ENCODE measurements at regions not wholly inside any gene's neighbourhood (a gene's known extent, or its start where the extent isn't known, plus 50 kb on each side); places are given as distances from the start of the nearest gene placed in this dataset.
"Not testable (repeated sequence)": the region's sequence is repeated elsewhere in the genome, so short reads cannot be mapped to it uniquely, and the experiment has no call there.

- no peak overlapping the region for H3K4me3 ChIP-seq (ENCODE audit: low read length in 2 of 2)
- H3K4me1 ChIP-seq (ENCODE audit: control insufficient read depth, insufficient read depth, low read length): peaks cover 2% of the 10 kb centered on the region
- no peaks in the 10 kb centered on the region for H3K9me3 ChIP-seq (ENCODE audit: control insufficient read depth in 2 of 2, low read length in 2 of 2)
- H3K27ac ChIP-seq (ENCODE audit: low read length): no peak overlapping the region
- no peaks in the 10 kb centered on the region for H3K27me3 ChIP-seq (ENCODE audit: control insufficient read depth in 1 of 2, insufficient read depth in 2 of 2, low read length in 2 of 2)
- no peak overlapping the region for H3K9ac ChIP-seq (ENCODE audit: low read length in 2 of 2)
- no peaks in the 10 kb centered on the region for H3K36me3 ChIP-seq (ENCODE audit: control insufficient read depth in 2 of 2, insufficient read depth in 2 of 2, low read length in 2 of 2)
Measured at GRCh38 chr12:47412601-47413236, 293.1 kb downstream of the RPAP3 start.

- H3K36me3 ChIP-seq (ENCODE audit: control insufficient read depth in 2 of 2, insufficient read depth in 2 of 2, low read length in 2 of 2): no peaks in the 10 kb centered on the region
- no peak overlapping the region for H3K9ac ChIP-seq (ENCODE audit: low read length in 2 of 2)
- peaks cover 2% of the 10 kb centered on the region for H3K4me1 ChIP-seq (ENCODE audit: control insufficient read depth, insufficient read depth, low read length)
- no peaks in the 10 kb centered on the region for H3K27me3 ChIP-seq (ENCODE audit: control insufficient read depth in 1 of 2, insufficient read depth in 2 of 2, low read length in 2 of 2)
- no peak overlapping the region for H3K27ac ChIP-seq (ENCODE audit: low read length)
- no peak overlapping the region for H3K4me3 ChIP-seq (ENCODE audit: low read length in 2 of 2)
- H3K9me3 ChIP-seq (ENCODE audit: control insufficient read depth in 2 of 2, low read length in 2 of 2): no peaks in the 10 kb centered on the region
Measured at GRCh38 chr12:47411966-47412365, 293.9 kb downstream of the RPAP3 start.

GRCh38 chr12:47410862-47411261 lies 295.0 kb downstream of the RPAP3 start:
- Histone ChIP-seq H3K4me3 (ENCODE audit: low read length in 2 of 2) (no peak overlapping the region), H3K9ac (ENCODE audit: low read length in 2 of 2) (no peak overlapping the region), H3K36me3 (ENCODE audit: control insufficient read depth in 2 of 2, insufficient read depth in 2 of 2, low read length in 2 of 2) (no peaks in the 10 kb centered on the region), H3K27ac (ENCODE audit: low read length) (no peak overlapping the region), H3K9me3 (ENCODE audit: control insufficient read depth in 2 of 2, low read length in 2 of 2) (no peaks in the 10 kb centered on the region), H3K4me1 (ENCODE audit: control insufficient read depth, insufficient read depth, low read length) (peaks cover 2% of the 10 kb centered on the region), H3K27me3 (ENCODE audit: control insufficient read depth in 1 of 2, insufficient read depth in 2 of 2, low read length in 2 of 2) (no peaks in the 10 kb centered on the region)

- no peaks in the 10 kb centered on the region for H3K36me3 ChIP-seq (ENCODE audit: control insufficient read depth in 2 of 2, insufficient read depth in 2 of 2, low read length in 2 of 2)
- no peaks in the 10 kb centered on the region for H3K9me3 ChIP-seq (ENCODE audit: control insufficient read depth in 2 of 2, low read length in 2 of 2)
- no peak overlapping the region for H3K4me3 ChIP-seq (ENCODE audit: low read length in 2 of 2)
Measured at GRCh38 chr12:47410383-47410782, 295.4 kb downstream of the RPAP3 start.

GRCh38 chr12:47409310-47409987 lies 296.4 kb downstream of the RPAP3 start:
- no peak overlapping the region for H3K4me3 ChIP-seq (ENCODE audit: low read length in 2 of 2)
- H3K36me3 ChIP-seq (ENCODE audit: control insufficient read depth in 2 of 2, insufficient read depth in 2 of 2, low read length in 2 of 2): no peaks in the 10 kb centered on the region
- H3K9me3 ChIP-seq (ENCODE audit: control insufficient read depth in 2 of 2, low read length in 2 of 2): no peaks in the 10 kb centered on the region
- H3K27ac ChIP-seq (ENCODE audit: low read length): no peak overlapping the region
- H3K9ac ChIP-seq (ENCODE audit: low read length in 2 of 2): no peak overlapping the region
- no peaks in the 10 kb centered on the region for H3K27me3 ChIP-seq (ENCODE audit: control insufficient read depth in 1 of 2, insufficient read depth in 2 of 2, low read length in 2 of 2)
- H3K4me1 ChIP-seq (ENCODE audit: control insufficient read depth, insufficient read depth, low read length): peaks cover 2% of the 10 kb centered on the region

More at GRCh38 chr12:47410383-47410782, 295.4 kb downstream of the RPAP3 start:
- H3K27me3 ChIP-seq (ENCODE audit: control insufficient read depth in 1 of 2, insufficient read depth in 2 of 2, low read length in 2 of 2): no peaks in the 10 kb centered on the region
- H3K9ac ChIP-seq (ENCODE audit: low read length in 2 of 2): no peak overlapping the region
- no peak overlapping the region for H3K27ac ChIP-seq (ENCODE audit: low read length)
- H3K4me1 ChIP-seq (ENCODE audit: control insufficient read depth, insufficient read depth, low read length): peaks cover 2% of the 10 kb centered on the region

GRCh38 chr12:47408171-47408871 lies 297.5 kb downstream of the RPAP3 start:
- no peak overlapping the region for H3K27ac ChIP-seq (ENCODE audit: low read length)
- peaks cover 2% of the 10 kb centered on the region for H3K4me1 ChIP-seq (ENCODE audit: control insufficient read depth, insufficient read depth, low read length)
- no peaks in the 10 kb centered on the region for H3K36me3 ChIP-seq (ENCODE audit: control insufficient read depth in 2 of 2, insufficient read depth in 2 of 2, low read length in 2 of 2)
- H3K9ac ChIP-seq (ENCODE audit: low read length in 2 of 2): no peak overlapping the region
- H3K4me3 ChIP-seq (ENCODE audit: low read length in 2 of 2): no peak overlapping the region
- H3K27me3 ChIP-seq (ENCODE audit: control insufficient read depth in 1 of 2, insufficient read depth in 2 of 2, low read length in 2 of 2): no peaks in the 10 kb centered on the region
- H3K9me3 ChIP-seq (ENCODE audit: control insufficient read depth in 2 of 2, low read length in 2 of 2): no peaks in the 10 kb centered on the region

GRCh38 chr12:47407463-47408129 lies 298.2 kb downstream of the RPAP3 start:
- H3K27ac ChIP-seq (ENCODE audit: low read length): no peak overlapping the region

GRCh38 chr12:47403681-47404080 lies 302.1 kb downstream of the RPAP3 start:
- no peak overlapping the region for H3K9ac ChIP-seq (ENCODE audit: low read length in 2 of 2)
- peaks cover 2% of the 10 kb centered on the region for H3K4me1 ChIP-seq (ENCODE audit: control insufficient read depth, insufficient read depth, low read length)

More at GRCh38 chr12:47407463-47408129, 298.2 kb downstream of the RPAP3 start:
- Histone ChIP-seq H3K27me3 (ENCODE audit: control insufficient read depth in 1 of 2, insufficient read depth in 2 of 2, low read length in 2 of 2) (no peaks in the 10 kb centered on the region), H3K4me3 (ENCODE audit: low read length in 2 of 2) (no peak overlapping the region), H3K36me3 (ENCODE audit: control insufficient read depth in 2 of 2, insufficient read depth in 2 of 2, low read length in 2 of 2) (no peaks in the 10 kb centered on the region), H3K4me1 (ENCODE audit: control insufficient read depth, insufficient read depth, low read length) (peaks cover 2% of the 10 kb centered on the region), H3K9ac (ENCODE audit: low read length in 2 of 2) (no peak overlapping the region), H3K9me3 (ENCODE audit: control insufficient read depth in 2 of 2, low read length in 2 of 2) (no peaks in the 10 kb centered on the region)

GRCh38 chr12:47401196-47401595 lies 304.6 kb downstream of the RPAP3 start:
- H3K4me1 ChIP-seq (ENCODE audit: control insufficient read depth, insufficient read depth, low read length); H3K9me3 ChIP-seq (ENCODE audit: control insufficient read depth in 2 of 2, low read length in 2 of 2); H3K27ac ChIP-seq (ENCODE audit: low read length); H3K36me3 ChIP-seq (ENCODE audit: control insufficient read depth in 2 of 2, insufficient read depth in 2 of 2, low read length in 2 of 2); H3K27me3 ChIP-seq (ENCODE audit: control insufficient read depth in 1 of 2, insufficient read depth in 2 of 2, low read length in 2 of 2); H3K9ac ChIP-seq (ENCODE audit: low read length in 2 of 2); H3K4me3 ChIP-seq (ENCODE audit: low read length in 2 of 2): not testable (repeated sequence)

More at GRCh38 chr12:47403681-47404080, 302.1 kb downstream of the RPAP3 start:
- Histone ChIP-seq H3K27ac (ENCODE audit: low read length) (no peak overlapping the region), H3K9me3 (ENCODE audit: control insufficient read depth in 2 of 2, low read length in 2 of 2) (no peaks in the 10 kb centered on the region), H3K4me3 (ENCODE audit: low read length in 2 of 2) (no peak overlapping the region), H3K36me3 (ENCODE audit: control insufficient read depth in 2 of 2, insufficient read depth in 2 of 2, low read length in 2 of 2) (no peaks in the 10 kb centered on the region), H3K27me3 (ENCODE audit: control insufficient read depth in 1 of 2, insufficient read depth in 2 of 2, low read length in 2 of 2) (no peaks in the 10 kb centered on the region)

- H3K36me3 ChIP-seq (ENCODE audit: control insufficient read depth in 2 of 2, insufficient read depth in 2 of 2, low read length in 2 of 2): no peaks in the 10 kb centered on the region
- H3K27ac ChIP-seq (ENCODE audit: low read length): no peak overlapping the region
- no peak overlapping the region for H3K9ac ChIP-seq (ENCODE audit: low read length in 2 of 2)
- H3K9me3 ChIP-seq (ENCODE audit: control insufficient read depth in 2 of 2, low read length in 2 of 2): peaks cover 3 to 8% of the 10 kb centered on the region in 2 donors
- no peaks in the 10 kb centered on the region for H3K27me3 ChIP-seq (ENCODE audit: control insufficient read depth in 1 of 2, insufficient read depth in 2 of 2, low read length in 2 of 2)
- no peak overlapping the region for H3K4me3 ChIP-seq (ENCODE audit: low read length in 2 of 2)
- H3K4me1 ChIP-seq (ENCODE audit: control insufficient read depth, insufficient read depth, low read length): no peaks in the 10 kb centered on the region
Measured at GRCh38 chr12:47400266-47400665, 305.6 kb downstream of the RPAP3 start.
